ENCODE measurements at regions not wholly inside any gene's neighbourhood (a gene's known extent, or its start where the extent isn't known, plus 50 kb on each side); places are given as distances from the start of the nearest gene placed in this dataset.

DNA sequence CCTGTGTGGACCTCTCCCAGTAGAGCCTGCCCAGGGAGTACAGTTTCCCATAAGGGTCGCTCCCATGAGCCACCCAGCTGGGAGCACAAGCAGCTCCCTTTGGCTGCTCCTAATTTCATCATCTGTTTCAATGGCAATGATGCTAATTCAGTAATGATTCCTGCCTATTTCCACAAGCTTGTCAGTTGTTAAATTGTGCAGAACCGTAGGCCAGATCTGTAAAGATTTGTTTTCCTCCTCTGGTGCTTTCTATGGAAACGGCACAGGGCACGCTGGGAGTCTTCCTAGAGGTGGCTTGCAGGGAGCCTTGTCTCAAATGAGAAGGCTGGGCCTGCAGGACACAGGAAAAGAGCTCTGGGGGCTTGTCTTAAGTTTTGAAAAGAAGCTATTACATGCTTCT lies 223.7 kb downstream of the CBLN1 start:
- Histone ChIP-seq H3K27me3 (ENCODE audit: control insufficient read depth, insufficient read depth, low read length) (peaks cover 5% of the 10 kb centered on the region), H3K36me3 (ENCODE audit: control insufficient read depth, insufficient read depth, low read length) (no peaks in the 10 kb centered on the region), H3K9me3 (ENCODE audit: control insufficient read depth, low read depth, low read length) (no peaks in the 10 kb centered on the region), H3K27ac (ENCODE audit: low read length) (no peak overlapping the region), H3K4me3 (ENCODE audit: low read length) (no peak overlapping the region), H3K4me1 (ENCODE audit: control insufficient read depth, insufficient read depth, low read length) (no peaks in the 10 kb centered on the region)
- DNase-seq, result no peak
- WGBS (ENCODE audit: insufficient coverage, low lambda C conversion rate), result 73% methylated on average over 2 of the region's 4 CpGs

GRCh38 chr16:49057391-49057790 lies 224.2 kb downstream of the CBLN1 start:
- Histone ChIP-seq H3K36me3 (ENCODE audit: control insufficient read depth, insufficient read depth, low read length) (no peaks in the 10 kb centered on the region), H3K27me3 (ENCODE audit: control insufficient read depth, insufficient read depth, low read length) (no peaks in the 10 kb centered on the region), H3K4me1 (ENCODE audit: control insufficient read depth, insufficient read depth, low read length) (no peaks in the 10 kb centered on the region), H3K9me3 (ENCODE audit: control insufficient read depth, low read depth, low read length) (no peaks in the 10 kb centered on the region), H3K27ac (ENCODE audit: low read length) (no peak overlapping the region), H3K4me3 (ENCODE audit: low read length) (no peak overlapping the region)
- DNase-seq, result no peak
- no CpG with 5 or more reads among the region's 2 CpGs for WGBS (ENCODE audit: insufficient coverage, low lambda C conversion rate)

DNA sequence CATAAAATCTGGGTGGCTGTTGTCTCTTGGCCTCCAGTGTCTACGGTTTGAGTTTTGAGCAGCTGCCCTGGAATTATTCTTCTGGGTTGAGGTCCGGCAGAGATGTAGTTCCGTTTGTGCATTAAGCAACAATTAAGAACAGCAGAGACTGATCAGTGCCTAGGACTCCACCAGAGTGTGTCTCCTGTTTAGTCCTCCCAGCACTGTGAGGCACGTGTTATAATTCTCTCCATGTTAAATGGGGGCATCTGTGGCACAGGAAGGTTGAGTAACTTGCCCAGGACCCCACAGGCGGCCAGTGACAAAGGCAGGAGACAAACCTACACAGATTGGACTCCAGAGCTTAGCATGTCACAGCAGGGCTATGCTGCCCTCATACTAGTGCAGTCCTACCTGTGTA lies 225.1 kb downstream of the CBLN1 start:
- no peak overlapping the region for H3K4me3 ChIP-seq (ENCODE audit: low read length)
- no peak overlapping the region for H3K27ac ChIP-seq (ENCODE audit: low read length)
- H3K9me3 ChIP-seq (ENCODE audit: control insufficient read depth, low read depth, low read length), result no peaks in the 10 kb centered on the region
- no CpG with 5 or more reads among the region's 5 CpGs for WGBS (ENCODE audit: insufficient coverage, low lambda C conversion rate)
- no peaks in the 10 kb centered on the region for H3K4me1 ChIP-seq (ENCODE audit: control insufficient read depth, insufficient read depth, low read length)
- H3K27me3 ChIP-seq (ENCODE audit: control insufficient read depth, insufficient read depth, low read length), result no peaks in the 10 kb centered on the region
- DNase-seq, result no peak
- no peaks in the 10 kb centered on the region for H3K36me3 ChIP-seq (ENCODE audit: control insufficient read depth, insufficient read depth, low read length)

DNA sequence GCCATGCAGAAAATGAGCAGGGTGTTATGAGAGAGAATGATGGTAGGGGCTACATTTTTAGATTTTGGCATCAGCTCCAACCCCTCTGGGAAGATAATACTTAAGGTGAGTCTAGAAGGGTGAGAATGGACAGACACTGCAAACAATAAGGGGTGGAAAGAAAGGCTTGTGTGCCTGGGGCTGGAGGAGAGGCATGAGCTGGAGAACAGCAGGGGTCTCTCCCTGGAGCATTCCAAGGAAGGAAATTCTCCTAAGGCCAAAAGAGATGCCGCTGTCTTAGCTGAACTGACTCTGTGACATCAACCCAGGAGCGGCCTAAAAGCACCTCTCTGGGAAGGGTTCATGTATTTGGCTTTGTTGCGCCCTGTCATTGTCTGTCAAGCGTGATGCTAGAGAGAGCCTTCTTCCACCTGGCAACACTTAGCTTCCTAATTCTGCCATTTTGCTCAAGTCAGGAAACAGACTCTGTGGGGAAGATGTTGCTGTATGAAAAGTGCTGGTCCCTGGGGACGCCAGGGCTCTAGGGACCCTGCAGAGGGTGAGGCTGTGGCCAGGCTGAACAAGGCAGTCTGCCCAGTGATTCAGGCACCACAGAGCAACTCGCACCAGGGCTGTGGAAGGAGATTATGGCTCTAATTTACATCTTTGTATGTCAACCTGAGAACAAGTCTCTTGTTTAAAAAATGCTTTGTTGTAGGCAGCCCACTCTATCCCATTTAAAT lies 225.7 kb downstream of the CBLN1 start:
- no peak overlapping the region for H3K4me3 ChIP-seq (ENCODE audit: low read length)
- H3K36me3 ChIP-seq (ENCODE audit: control insufficient read depth, insufficient read depth, low read length), result no peaks in the 10 kb centered on the region
- no peaks in the 10 kb centered on the region for H3K4me1 ChIP-seq (ENCODE audit: control insufficient read depth, insufficient read depth, low read length)
- no peak for DNase-seq
- no peak overlapping the region for H3K27ac ChIP-seq (ENCODE audit: low read length)
- H3K27me3 ChIP-seq (ENCODE audit: control insufficient read depth, insufficient read depth, low read length), result no peaks in the 10 kb centered on the region
- WGBS (ENCODE audit: insufficient coverage, low lambda C conversion rate), result no CpG with 5 or more reads among the region's 6 CpGs
- no peaks in the 10 kb centered on the region for H3K9me3 ChIP-seq (ENCODE audit: control insufficient read depth, low read depth, low read length)

GRCh38 chr16:49055291-49055690 lies 226.3 kb downstream of the CBLN1 start:
- Histone ChIP-seq H3K36me3 (ENCODE audit: control insufficient read depth, insufficient read depth, low read length) (no peaks in the 10 kb centered on the region), H3K27ac (ENCODE audit: low read length) (no peak overlapping the region), H3K27me3 (ENCODE audit: control insufficient read depth, insufficient read depth, low read length) (no peaks in the 10 kb centered on the region), H3K9me3 (ENCODE audit: control insufficient read depth, low read depth, low read length) (no peaks in the 10 kb centered on the region), H3K4me3 (ENCODE audit: low read length) (no peak overlapping the region), H3K4me1 (ENCODE audit: control insufficient read depth, insufficient read depth, low read length) (no peaks in the 10 kb centered on the region)
- WGBS (ENCODE audit: insufficient coverage, low lambda C conversion rate), result no CpG with 5 or more reads among the region's 5 CpGs
- no peak for DNase-seq

DNA sequence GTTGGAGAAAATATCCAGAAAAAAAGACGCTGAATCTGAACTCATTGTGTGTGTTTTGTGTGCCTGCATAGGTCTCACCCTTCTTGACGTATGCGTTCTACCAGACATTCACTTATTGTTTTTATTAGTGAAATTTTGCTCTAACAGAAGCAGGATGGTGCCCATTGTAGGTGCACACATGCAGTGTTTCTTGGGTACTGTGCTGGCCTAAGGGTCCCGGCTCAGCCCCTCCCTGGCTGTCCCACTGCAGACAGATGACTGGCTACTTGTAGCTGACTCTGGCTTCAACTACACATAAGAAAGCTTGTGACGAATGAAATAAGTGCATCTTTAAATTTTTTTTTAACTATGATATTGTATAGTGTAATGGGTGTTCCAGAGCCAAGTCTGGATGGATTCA lies 227.0 kb downstream of the CBLN1 start:
- Histone ChIP-seq H3K27ac (ENCODE audit: low read length) (no peak overlapping the region), H3K4me1 (ENCODE audit: control insufficient read depth, insufficient read depth, low read length) (no peaks in the 10 kb centered on the region), H3K9me3 (ENCODE audit: control insufficient read depth, low read depth, low read length) (no peaks in the 10 kb centered on the region), H3K4me3 (ENCODE audit: low read length) (no peak overlapping the region), H3K27me3 (ENCODE audit: control insufficient read depth, insufficient read depth, low read length) (no peaks in the 10 kb centered on the region), H3K36me3 (ENCODE audit: control insufficient read depth, insufficient read depth, low read length) (no peaks in the 10 kb centered on the region)
- 100% methylated on average over 2 of the region's 5 CpGs for WGBS (ENCODE audit: insufficient coverage, low lambda C conversion rate)
- no peak for DNase-seq

DNA sequence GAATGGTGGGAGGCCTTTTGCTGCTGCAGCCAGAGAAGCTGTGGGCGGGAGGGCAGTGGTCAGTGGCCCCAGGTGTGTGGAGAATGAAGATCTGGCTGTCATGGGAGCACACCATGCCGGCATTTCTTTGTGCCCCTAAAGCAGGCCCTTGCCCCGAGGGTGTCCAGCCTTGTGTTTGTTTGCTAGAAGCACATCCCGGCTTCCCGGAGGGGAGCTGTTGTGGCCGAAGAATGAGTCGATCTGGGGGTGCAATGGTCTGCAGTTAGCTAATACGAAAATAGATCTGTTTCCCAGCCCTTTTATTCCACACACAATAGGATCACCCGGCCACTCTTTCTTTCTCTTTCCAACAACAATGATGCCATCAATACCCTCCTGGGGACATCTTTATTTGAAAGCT lies 228.8 kb downstream of the CBLN1 start:
- WGBS (ENCODE audit: insufficient coverage, low lambda C conversion rate), result no CpG with 5 or more reads among the region's 9 CpGs
- no peak overlapping the region for H3K4me3 ChIP-seq (ENCODE audit: low read length)
- H3K27me3 ChIP-seq (ENCODE audit: control insufficient read depth, insufficient read depth, low read length), result no peaks in the 10 kb centered on the region
- H3K27ac ChIP-seq (ENCODE audit: low read length), result no peak overlapping the region
- H3K4me1 ChIP-seq (ENCODE audit: control insufficient read depth, insufficient read depth, low read length), result no peaks in the 10 kb centered on the region
- no peak for DNase-seq
- no peaks in the 10 kb centered on the region for H3K36me3 ChIP-seq (ENCODE audit: control insufficient read depth, insufficient read depth, low read length)
- H3K9me3 ChIP-seq (ENCODE audit: control insufficient read depth, low read depth, low read length), result no peaks in the 10 kb centered on the region

GRCh38 chr16:49051576-49051975 lies 230.1 kb downstream of the CBLN1 start:
- DNase-seq, result no peak
- Histone ChIP-seq H3K9me3 (ENCODE audit: control insufficient read depth, low read depth, low read length) (no peaks in the 10 kb centered on the region), H3K4me3 (ENCODE audit: low read length) (no peak overlapping the region), H3K36me3 (ENCODE audit: control insufficient read depth, insufficient read depth, low read length) (no peaks in the 10 kb centered on the region), H3K4me1 (ENCODE audit: control insufficient read depth, insufficient read depth, low read length) (no peaks in the 10 kb centered on the region), H3K27ac (ENCODE audit: low read length) (no peak overlapping the region), H3K27me3 (ENCODE audit: control insufficient read depth, insufficient read depth, low read length) (peaks cover 2% of the 10 kb centered on the region)
- no CpG with 5 or more reads among the region's 2 CpGs for WGBS (ENCODE audit: insufficient coverage, low lambda C conversion rate)

- DNase-seq, result no peak
- Histone ChIP-seq H3K9me3 (ENCODE audit: control insufficient read depth, low read depth, low read length) (no peaks in the 10 kb centered on the region), H3K4me1 (ENCODE audit: control insufficient read depth, insufficient read depth, low read length) (no peaks in the 10 kb centered on the region), H3K27me3 (ENCODE audit: control insufficient read depth, insufficient read depth, low read length) (peaks cover 2% of the 10 kb centered on the region), H3K4me3 (ENCODE audit: low read length) (no peak overlapping the region), H3K36me3 (ENCODE audit: control insufficient read depth, insufficient read depth, low read length) (no peaks in the 10 kb centered on the region), H3K27ac (ENCODE audit: low read length) (no peak overlapping the region)
- no CpG with 5 or more reads among the region's 4 CpGs for WGBS (ENCODE audit: insufficient coverage, low lambda C conversion rate)
These were observed 231.0 kb downstream of the CBLN1 start for GRCh38 chr16:49050607-49051006.

GRCh38 chr16:49049644-49050043 lies 232.0 kb downstream of the CBLN1 start:
- H3K36me3 ChIP-seq (ENCODE audit: control insufficient read depth, insufficient read depth, low read length), result no peaks in the 10 kb centered on the region
- no peak overlapping the region for H3K4me3 ChIP-seq (ENCODE audit: low read length)
- no peak overlapping the region for H3K27ac ChIP-seq (ENCODE audit: low read length)
- peaks cover 2% of the 10 kb centered on the region for H3K27me3 ChIP-seq (ENCODE audit: control insufficient read depth, insufficient read depth, low read length)
- no peaks in the 10 kb centered on the region for H3K9me3 ChIP-seq (ENCODE audit: control insufficient read depth, low read depth, low read length)
- H3K4me1 ChIP-seq (ENCODE audit: control insufficient read depth, insufficient read depth, low read length), result no peaks in the 10 kb centered on the region
- WGBS (ENCODE audit: insufficient coverage, low lambda C conversion rate), result no CpG with 5 or more reads among the region's 3 CpGs
- no peak for DNase-seq

DNA sequence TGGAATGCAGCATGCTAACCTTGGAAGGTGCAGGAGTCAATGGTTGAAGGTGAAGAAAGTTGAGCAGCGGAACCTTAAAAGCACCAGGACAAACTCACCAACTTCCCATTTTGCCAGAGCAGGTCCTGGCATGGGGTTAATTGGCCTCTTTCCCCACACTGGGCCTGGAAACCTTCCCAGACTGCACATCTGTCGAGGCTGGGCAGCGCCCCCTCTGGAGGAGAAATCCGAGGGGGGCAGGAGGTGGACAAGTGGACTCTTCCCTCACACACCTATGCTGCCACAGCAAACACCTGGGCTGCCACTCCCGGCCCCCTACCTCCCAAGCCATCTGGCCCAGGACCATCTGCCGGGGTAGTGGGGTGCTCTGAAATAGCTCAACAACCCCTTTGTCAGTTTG lies 232.4 kb downstream of the CBLN1 start:
- DNase-seq, result no peak
- no CpG with 5 or more reads among the region's 6 CpGs for WGBS (ENCODE audit: insufficient coverage, low lambda C conversion rate)
- H3K27ac ChIP-seq (ENCODE audit: low read length), result no peak overlapping the region
- H3K36me3 ChIP-seq (ENCODE audit: control insufficient read depth, insufficient read depth, low read length), result no peaks in the 10 kb centered on the region
- no peak overlapping the region for H3K4me3 ChIP-seq (ENCODE audit: low read length)
- H3K27me3 ChIP-seq (ENCODE audit: control insufficient read depth, insufficient read depth, low read length), result peaks cover 2% of the 10 kb centered on the region
- H3K9me3 ChIP-seq (ENCODE audit: control insufficient read depth, low read depth, low read length), result no peaks in the 10 kb centered on the region
- H3K4me1 ChIP-seq (ENCODE audit: control insufficient read depth, insufficient read depth, low read length), result no peaks in the 10 kb centered on the region

All from large intestine (tissue), 3 donors.